ENCODE measurements at regions not wholly inside any gene's neighbourhood (a gene's known extent, or its start where the extent isn't known, plus 50 kb on each side); places are given as distances from the start of the nearest gene placed in this dataset.

DNA sequence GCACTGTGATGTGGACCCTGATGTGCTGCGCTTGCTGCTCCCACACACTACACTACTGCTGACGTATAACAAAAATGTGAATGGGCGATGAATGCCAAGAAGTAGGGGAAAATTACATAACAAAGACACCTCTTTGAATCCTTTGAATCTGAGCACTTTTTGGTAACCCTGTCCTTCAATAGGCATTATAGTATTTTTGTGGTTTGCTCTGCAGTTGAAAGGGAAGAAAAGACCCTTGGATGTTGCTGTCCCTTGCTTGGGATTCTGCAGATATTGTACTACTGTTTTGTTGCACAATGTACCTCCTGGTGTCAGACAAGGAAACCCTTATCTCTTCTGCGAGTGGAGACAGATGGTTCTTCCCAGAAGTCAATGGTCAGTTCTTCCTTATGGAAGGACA, 124.8 kb upstream of the UBE3A start:
- no peak for DNase-seq (ENCODE audit: low read depth)

- no peak for DNase-seq (ENCODE audit: low read depth)
Observed at GRCh38 chr15:25557926-25558325, 119.1 kb upstream of the UBE3A start.

DNA sequence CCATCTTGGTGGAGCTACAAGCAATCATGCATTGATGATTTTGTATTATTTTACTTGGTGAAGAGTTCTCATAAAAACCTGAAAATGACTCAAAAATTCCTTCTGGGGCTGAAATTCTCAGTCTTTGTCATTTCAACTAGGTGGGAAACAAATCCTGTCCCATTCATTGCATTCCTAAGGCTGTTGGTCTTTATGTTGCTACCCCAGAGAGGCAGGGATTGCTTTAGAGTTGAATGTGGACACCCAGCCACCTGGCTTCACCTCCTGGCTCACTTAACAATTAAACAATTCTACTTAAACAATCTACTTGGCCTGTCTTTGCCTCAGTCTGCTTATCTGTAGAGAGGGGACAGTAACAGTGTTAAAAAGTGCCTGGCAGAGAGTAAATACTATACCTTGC, 117.3 kb upstream of the UBE3A start:
- no peak for DNase-seq (ENCODE audit: low read depth)

DNA sequence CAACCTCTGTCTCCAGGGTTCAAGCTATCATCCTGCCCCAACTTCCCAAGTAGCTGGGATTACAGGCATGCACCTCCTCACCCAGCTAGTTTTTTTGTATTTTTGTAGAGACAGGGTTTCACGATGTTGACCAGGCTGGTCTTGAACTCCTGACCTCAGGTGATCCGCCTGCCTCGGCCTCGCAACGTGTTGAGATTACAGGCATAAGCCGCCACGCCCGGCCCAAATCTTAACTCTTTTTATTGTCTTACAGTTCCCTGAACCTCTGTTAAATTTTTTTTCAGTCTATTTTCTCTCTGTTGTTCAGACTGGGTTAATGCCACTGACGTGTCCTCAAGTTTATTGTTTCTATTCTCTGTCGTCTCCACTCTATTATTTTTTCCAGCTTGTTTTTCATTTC, 115.8 kb upstream of the UBE3A start:
- no peak for DNase-seq (ENCODE audit: low read depth)

DNA sequence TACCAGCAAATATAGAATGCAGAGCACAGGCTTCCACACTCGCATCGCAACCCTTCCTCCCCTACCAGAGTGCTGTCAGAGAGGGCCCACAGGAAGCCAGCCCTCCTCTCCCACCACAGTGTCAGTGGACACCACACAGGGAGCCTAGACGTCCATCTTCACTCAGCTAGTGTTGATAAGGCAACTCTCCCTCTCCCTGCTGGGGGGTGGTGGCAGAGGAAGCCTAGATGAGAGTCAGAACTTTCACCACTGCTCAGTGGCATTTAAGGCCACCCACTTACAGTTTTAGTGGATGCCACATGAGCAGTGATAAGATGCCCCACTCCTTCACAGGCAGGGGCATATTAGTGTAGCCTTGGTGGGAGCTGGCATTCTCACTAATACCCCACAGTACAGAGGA, 109.8 kb upstream of the UBE3A start:
- no peak for DNase-seq (ENCODE audit: low read depth)

GRCh38 chr15:25545889-25546288, 107.1 kb upstream of the UBE3A start:
- no peak for DNase-seq (ENCODE audit: low read depth)

- no peak for DNase-seq (ENCODE audit: low read depth)
Observed at GRCh38 chr15:25545017-25545416, 106.2 kb upstream of the UBE3A start.

DNA sequence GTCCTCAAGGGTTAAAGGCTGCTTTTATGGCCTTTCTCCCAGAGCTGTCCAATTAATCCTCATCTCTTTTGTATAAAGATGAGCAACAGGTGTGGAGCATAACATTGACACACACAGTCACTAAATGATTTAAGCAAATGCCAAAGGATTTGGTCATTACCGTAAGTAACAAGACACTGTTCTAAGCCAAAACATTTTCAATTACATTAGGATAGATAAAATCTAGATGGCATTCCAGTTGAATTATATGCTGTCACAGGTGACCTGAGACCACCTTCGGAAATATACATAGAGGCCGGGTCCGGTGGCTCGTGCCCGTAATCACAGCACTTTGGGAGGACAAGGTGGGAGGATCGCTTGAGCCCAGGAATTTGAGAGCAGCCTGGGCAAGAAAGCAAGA, 105.3 kb upstream of the UBE3A start:
- no peak for DNase-seq (ENCODE audit: low read depth)

- DNase-seq (ENCODE audit: low read depth), result no peak
Observed at GRCh38 chr15:25543196-25543595, 104.4 kb upstream of the UBE3A start.

- no peak for DNase-seq (ENCODE audit: low read depth)
Observed at GRCh38 chr15:25541228-25541627, 102.4 kb upstream of the UBE3A start.

DNA sequence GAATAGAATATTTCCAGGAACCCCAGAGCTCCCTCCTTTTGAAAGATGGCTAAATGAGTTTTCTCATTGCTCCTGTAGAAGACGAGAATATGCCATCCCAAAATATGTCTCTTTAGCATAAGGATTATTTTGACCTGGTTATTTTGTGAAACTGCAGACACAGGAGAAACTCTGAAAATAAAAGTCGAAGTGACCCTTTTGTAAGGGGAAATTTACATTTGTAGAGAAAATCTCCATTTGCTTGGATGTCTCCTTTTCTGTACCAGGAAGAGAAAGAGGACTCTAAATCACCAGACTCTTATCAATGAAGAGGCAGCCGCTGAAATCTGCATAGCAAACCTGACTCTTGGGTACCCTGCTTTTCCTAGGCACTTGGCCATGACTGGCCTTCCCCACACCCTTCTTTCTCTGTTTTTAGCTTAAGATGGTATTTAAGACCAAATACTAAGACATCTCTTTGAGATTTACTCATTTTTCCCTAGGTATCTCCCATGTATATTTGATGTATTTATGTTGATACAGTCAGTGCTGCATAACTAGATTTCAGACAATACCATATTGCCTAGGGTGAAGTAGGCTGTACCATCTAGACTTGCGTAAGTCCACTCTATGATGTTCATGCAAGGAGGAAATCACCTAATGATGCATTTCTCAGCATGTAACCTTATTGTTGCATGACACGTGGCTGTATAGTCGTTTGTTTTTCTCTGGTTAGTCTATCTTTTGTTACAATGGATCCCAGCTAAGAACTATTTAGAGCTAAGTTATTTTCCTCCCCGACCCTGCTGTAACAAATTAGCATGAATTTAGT, 98.2 kb upstream of the UBE3A start:
- DNase-seq (ENCODE audit: low read depth), result no peak

GRCh38 chr15:25535866-25536265, 97.0 kb upstream of the UBE3A start:
- no peak for DNase-seq (ENCODE audit: low read depth)

DNA sequence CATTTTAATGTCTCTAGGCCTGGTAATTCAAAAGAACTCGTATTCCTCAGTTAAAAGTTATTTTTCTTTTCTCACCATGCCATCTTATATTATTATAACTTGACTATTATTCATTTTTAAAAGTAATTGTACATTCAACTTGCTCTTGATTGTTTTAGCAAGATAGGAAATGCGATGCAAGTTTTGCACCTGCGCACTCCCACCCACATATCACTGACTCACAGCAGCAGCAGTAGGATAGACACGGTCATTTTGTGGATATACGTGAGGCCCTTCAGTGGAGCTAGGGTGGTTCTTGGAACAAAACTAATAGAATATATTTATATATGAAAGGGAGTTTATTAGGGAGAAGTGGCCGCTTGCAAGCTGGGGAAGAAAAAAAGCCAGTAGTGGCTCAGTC, 95.5 kb upstream of the UBE3A start:
- no peak for DNase-seq (ENCODE audit: low read depth)

- no peak for DNase-seq (ENCODE audit: low read depth)
Observed at GRCh38 chr15:25532269-25533140, 93.7 kb upstream of the UBE3A start.

- DNase-seq (ENCODE audit: low read depth), result no peak
Observed at GRCh38 chr15:25529774-25530173, 91.0 kb upstream of the UBE3A start.

DNA sequence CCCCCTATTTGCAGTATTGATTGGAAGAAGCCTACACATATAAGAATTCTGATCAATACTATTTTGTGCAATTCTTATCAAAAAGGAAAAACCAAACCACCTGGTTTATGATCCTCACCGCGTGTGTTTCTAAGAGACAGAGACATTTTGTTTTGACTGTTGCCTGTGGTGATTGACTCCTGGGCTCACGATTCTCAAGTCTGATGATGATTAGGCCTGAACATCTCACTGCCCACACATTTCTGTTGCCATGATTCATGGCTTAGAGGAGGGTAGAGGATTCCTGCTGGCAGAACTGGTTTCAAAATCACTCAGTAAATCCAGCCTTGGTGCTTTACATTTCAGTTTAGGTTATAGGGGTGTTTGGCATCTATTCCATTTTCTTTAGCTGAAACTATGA, 88.3 kb upstream of the UBE3A start:
- no peak for DNase-seq (ENCODE audit: low read depth)

DNA sequence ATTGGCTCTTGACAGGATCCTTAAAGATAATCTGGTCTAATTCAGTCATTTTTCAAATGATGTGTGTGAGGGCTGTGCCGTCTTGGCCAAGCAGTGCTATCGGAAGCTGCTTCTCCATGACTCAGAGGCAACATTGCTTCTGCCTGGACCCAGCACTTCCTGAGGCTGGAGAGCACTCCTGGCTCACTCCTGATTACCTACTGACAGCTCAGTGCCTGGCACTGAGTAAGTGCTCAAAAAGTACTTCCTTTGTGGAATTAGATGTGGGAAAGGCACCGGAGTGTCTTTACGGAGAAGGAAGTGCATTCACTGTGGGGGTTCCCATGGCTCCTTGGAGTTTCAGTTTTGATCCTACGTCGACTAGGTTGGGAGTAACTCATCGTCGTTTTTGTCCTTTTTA, 86.9 kb upstream of the UBE3A start:
- DNase-seq (ENCODE audit: low read depth), result no peak

GRCh38 chr15:25515633-25516032, 76.8 kb upstream of the UBE3A start:
- no peak for DNase-seq (ENCODE audit: low read depth)

DNA sequence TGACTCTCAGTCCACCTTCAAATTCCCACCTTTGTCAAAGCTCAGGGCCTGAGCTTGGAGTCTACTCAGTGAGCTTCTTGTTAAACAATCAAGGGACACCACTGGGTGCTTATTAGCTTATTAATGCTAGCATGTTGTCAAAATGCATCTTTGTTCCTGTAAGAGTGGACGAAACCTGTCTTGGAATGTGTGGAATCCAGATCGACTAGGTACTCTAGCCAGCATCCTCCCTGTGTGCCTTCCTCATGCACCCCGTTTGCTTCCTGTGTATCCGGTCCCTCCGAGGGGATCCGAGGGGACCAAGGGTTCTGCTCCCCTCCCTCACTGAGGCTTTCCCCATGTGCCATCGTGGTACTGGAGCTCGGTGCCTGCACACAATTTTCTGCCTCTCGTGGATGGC, 75.7 kb upstream of the UBE3A start:
- DNase-seq (ENCODE audit: low read depth), result no peak

GRCh38 chr15:25512957-25513356, 74.1 kb upstream of the UBE3A start:
- no peak for DNase-seq (ENCODE audit: low read depth)

DNA sequence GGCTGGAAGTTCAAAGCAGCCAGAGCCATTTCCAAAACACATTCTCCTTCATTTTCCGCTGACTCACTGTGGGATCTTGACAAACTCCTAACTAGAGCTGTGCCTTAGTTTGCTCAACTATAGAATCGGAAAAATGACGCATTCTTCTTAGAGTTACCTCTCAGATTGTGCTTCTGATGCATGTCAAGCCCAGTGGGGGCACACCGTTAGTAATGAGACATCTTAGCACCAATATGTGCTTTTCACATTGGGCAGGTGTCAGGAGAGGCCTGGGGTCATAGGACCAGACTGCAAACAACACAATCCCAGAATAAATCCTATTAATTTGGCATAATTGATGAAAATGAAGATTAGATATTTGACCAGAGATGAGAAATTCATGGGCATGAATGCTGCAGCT, 71.3 kb upstream of the UBE3A start:
- DNase-seq (ENCODE audit: low read depth), result no peak

DNA sequence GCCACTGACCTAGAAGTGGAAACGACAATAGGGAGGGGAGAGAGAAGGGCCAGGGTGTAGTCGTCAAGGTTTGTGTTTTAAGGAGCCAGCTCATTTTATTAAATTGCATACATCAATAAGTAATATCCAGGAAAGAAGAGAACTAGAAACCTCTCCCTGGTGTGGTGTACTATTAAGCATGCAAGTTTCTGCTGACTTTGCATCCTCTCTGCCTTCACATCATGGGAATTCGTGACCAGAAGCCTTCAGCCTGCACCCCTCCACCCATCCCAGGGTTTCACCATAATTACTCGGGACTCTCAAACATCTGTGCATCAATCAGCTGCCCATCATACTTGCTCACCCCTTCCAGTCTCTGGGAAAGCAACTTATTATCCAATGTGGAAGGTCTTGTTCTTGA, 70.9 kb upstream of the UBE3A start:
- DNase-seq (ENCODE audit: low read depth), result no peak

GRCh38 chr15:25508369-25509002, 69.7 kb upstream of the UBE3A start:
- DNase-seq (ENCODE audit: low read depth), result peak; percentile 4

Measured in amniotic epithelial cell (primary cell).